Activated CD4-positive, alpha-beta memory T cell treated with anti-CD3 and anti-CD28 coated beads for 36 hours (primary cell): ENCODE measurements at regions not wholly inside any gene's neighbourhood (a gene's known extent, or its start where the extent isn't known, plus 50 kb on each side); places are given as distances from the start of the nearest gene placed in this dataset.
"Not testable (repeated sequence)": the region's sequence is repeated elsewhere in the genome, so short reads cannot be mapped to it uniquely, and the experiment has no call there.

Experiments used
- CTCF ChIA-PET: fragments of 350-600 bp; sonication (Branson Sonifier 250); formaldehyde crosslinking; loops from one replicate; lab custom pipeline; 2021; ENCODE audit warnings: antibody characterized with exemption, inconsistent platforms; lab: Charles Lee
- POLR2A ChIA-PET: fragments of 350-600 bp; sonication (Branson Sonifier 250); formaldehyde crosslinking; loops from one replicate; lab custom pipeline; 2021; ENCODE audit warnings: antibody characterized with exemption; lab: Charles Lee
- DNase-seq: peaks from one replicate; pipeline ENCODE4 v3.0.0-alpha.2; 2020
- H3K27ac Mint-ChIP-seq: one replicate; pipeline ENCODE4 v1.8.0; 2021; ENCODE audit warnings: mixed read lengths
- H3K27me3 Mint-ChIP-seq: one replicate; pipeline ENCODE4 v1.8.0; 2021; ENCODE audit warnings: mixed read lengths
- H3K36me3 Mint-ChIP-seq: one replicate; pipeline ENCODE4 v1.8.0; 2021; ENCODE audit warnings: mixed read lengths
- H3K4me1 Mint-ChIP-seq: one replicate; pipeline ENCODE4 v1.8.0; 2021; ENCODE audit warnings: low read depth, mixed read lengths
- H3K4me3 Mint-ChIP-seq: one replicate; pipeline ENCODE4 v1.8.0; 2021; ENCODE audit warnings: mild to moderate bottlenecking, mixed read lengths
- H3K9me3 Mint-ChIP-seq: one replicate; pipeline ENCODE4 v1.8.0; 2021; ENCODE audit warnings: mixed read lengths
- intact Hi-C: fragments of 100-400 bp; cut with micrococcal nuclease; formaldehyde crosslinking; loops from one replicate; pipeline ENCODE4 v1.15.1; 2023

GRCh38 chr2:181785691-181786344, 105.5 kb upstream of the NEUROD1 start:
- DNase-seq, result no peak
- peaks cover 18% of the 10 kb centered on the region for H3K27me3 Mint-ChIP-seq
- no peaks in the 10 kb centered on the region for H3K9me3 Mint-ChIP-seq
- no peak overlapping the region for H3K4me3 Mint-ChIP-seq
- ChIA-PET POLR2A (no interaction called here), CTCF (no interaction called here)
- H3K4me1 Mint-ChIP-seq, result peaks cover 9% of the 10 kb centered on the region
- H3K27ac Mint-ChIP-seq, result no peak overlapping the region
- intact Hi-C loops, result no loop called here
- no peaks in the 10 kb centered on the region for H3K36me3 Mint-ChIP-seq

DNA sequence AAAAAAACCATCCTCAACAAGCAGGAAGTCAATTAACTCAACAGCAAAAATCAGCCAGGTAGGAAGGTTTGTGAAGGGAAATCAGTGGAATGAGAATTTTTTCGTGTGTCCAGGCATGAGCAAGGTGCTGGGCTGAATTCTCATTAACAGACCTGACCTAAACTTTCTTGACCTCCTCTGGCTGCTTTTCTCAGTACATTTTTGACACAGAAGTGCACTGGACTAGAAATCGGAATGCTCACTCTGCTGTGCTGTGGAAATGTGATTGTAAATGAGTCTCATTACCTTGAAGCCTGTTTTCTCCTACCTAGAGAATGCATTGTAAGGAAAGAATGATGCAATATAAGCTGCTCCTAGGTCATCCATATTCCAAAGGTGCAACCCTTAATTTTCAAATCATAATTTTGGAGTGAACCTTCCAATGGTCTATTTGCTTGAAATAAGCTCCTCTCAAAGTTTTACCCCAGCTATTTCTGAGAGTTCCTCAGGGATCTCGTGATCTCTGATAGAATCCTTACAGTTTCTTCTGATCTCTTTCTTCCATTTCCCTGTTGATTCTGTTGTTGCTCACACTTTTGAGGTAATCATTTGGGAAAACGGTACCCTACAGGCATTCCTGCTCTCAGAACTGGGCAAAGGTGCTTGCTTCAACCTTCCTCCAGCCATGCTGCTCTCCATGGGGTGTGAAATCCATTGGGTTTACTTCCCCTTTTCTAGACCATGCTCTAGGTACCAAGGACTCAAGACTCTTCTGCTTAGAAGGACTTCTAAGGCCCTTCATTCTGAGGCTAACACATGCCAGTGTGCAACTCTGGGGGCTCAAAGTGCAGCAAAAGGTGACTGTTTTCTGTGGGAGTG, 104.9 kb upstream of the ITPRID2 start:
- ChIA-PET CTCF (no interaction called here), POLR2A (no interaction called here)
- Mint-ChIP-seq H3K4me3 (no peak overlapping the region), H3K4me1 (peaks cover 15% of the 10 kb centered on the region), H3K27ac (no peak overlapping the region), H3K27me3 (peaks cover 18% of the 10 kb centered on the region), H3K9me3 (no peaks in the 10 kb centered on the region), H3K36me3 (no peaks in the 10 kb centered on the region)
- DNase-seq, result no peak
- intact Hi-C loops, result no loop called here

GRCh38 chr2:181787310-181788048, 104.1 kb upstream of the ITPRID2 start:
- Mint-ChIP-seq H3K27me3 (peaks cover 18% of the 10 kb centered on the region), H3K36me3 (no peaks in the 10 kb centered on the region), H3K4me1 (peaks cover 19% of the 10 kb centered on the region), H3K27ac (no peak overlapping the region), H3K4me3 (no peak overlapping the region), H3K9me3 (no peaks in the 10 kb centered on the region)
- intact Hi-C loops, result no loop called here
- CTCF ChIA-PET, result no interaction called here
- no peak for DNase-seq
- POLR2A ChIA-PET, result no interaction called here

- H3K9me3 Mint-ChIP-seq, result peaks cover 6% of the 10 kb centered on the region
- no peak overlapping the region for H3K4me3 Mint-ChIP-seq
- peaks cover 16% of the 10 kb centered on the region for H3K27me3 Mint-ChIP-seq
- intact Hi-C loops, result no loop called here
- POLR2A ChIA-PET, result no interaction called here
- no peaks in the 10 kb centered on the region for H3K36me3 Mint-ChIP-seq
- H3K27ac Mint-ChIP-seq, result no peak overlapping the region
- no peak for DNase-seq
- CTCF ChIA-PET, result interaction anchor here (1.4 kb wide), 1 partner anchor 46 kb away, joined by 3 read pairs; no protein-coding TSS in a partner anchor
- H3K4me1 Mint-ChIP-seq, result peaks cover 19% of the 10 kb centered on the region
These were observed 102.5 kb upstream of the ITPRID2 start for GRCh38 chr2:181788897-181789555.

- Mint-ChIP-seq H3K27me3 (peaks cover 14% of the 10 kb centered on the region), H3K27ac (no peak overlapping the region), H3K4me3 (no peak overlapping the region), H3K9me3 (peaks cover 6% of the 10 kb centered on the region), H3K4me1 (peaks cover 19% of the 10 kb centered on the region), H3K36me3 (no peaks in the 10 kb centered on the region)
- intact Hi-C loops, result loop anchor here (2.0 to 5.0 kb wide), 4 partner anchors 157 to 683 kb away; no protein-coding TSS in a partner anchor
- no peak for DNase-seq
- ChIA-PET POLR2A (no interaction called here), CTCF (interaction anchor here (0.5 to 1.0 kb wide), 2 partner anchors 14 to 47 kb away, joined by 3 to 4 read pairs; no protein-coding TSS in a partner anchor)
These were observed 101.6 kb upstream of the ITPRID2 start for GRCh38 chr2:181789827-181790448.

DNA sequence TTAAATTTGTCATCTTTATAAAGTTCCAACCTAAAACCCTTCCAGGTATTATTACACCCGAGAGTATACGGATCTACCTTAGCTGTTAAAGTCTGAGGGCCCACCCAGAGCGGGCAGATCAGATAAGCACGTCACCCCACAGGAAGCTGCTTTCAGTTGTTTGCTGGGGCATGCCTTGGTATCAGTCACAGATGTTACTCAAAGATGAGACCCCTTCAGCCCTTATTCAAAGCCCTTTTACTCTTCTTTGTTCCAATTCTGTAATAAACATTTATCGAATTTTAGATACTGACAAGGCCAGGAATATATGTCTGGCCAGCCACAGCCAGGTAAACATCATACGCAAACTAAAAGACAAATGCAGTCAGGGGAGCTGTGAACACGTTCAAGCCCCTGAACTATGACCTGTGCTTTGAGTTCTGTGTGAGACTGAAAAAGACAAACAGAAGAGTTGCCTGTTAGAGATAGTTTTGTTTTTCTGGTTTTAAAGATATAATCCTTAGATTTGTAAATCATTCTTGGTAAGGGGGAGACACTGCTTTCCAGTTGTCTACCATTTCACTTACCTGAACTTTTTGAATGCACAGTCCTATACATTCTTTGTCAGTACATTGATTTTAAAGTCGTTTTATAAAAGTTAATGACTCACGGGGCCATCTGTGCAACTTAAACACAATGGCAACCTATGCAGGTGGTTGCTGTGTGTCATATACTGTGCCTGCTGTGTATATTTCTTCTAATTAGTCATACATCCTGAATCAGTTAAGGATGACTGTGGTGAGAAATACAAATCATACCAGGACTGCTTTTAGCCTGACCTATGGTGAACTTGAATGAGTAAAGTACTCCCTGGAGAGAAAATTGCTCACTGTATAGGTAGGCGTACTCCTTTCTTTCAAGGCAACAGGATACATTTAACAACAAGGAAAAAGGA, 100.5 kb upstream of the ITPRID2 start:
- H3K9me3 Mint-ChIP-seq, result peaks cover 6% of the 10 kb centered on the region
- POLR2A ChIA-PET, result no interaction called here
- no peak overlapping the region for H3K4me3 Mint-ChIP-seq
- CTCF ChIA-PET, result interaction anchor here (1.0 kb wide), 1 partner anchor 48 kb away, joined by 3 read pairs; no protein-coding TSS in a partner anchor
- H3K4me1 Mint-ChIP-seq, result peaks cover 19% of the 10 kb centered on the region
- peaks cover 12% of the 10 kb centered on the region for H3K27me3 Mint-ChIP-seq
- peak overlapping the region; percentile 46 for H3K27ac Mint-ChIP-seq
- DNase-seq, result peak; percentile 52
- intact Hi-C loops, result loop anchor here (1.0 to 5.0 kb wide), 7 partner anchors 101 to 684 kb away; no protein-coding TSS in a partner anchor
- no peaks in the 10 kb centered on the region for H3K36me3 Mint-ChIP-seq

DNA sequence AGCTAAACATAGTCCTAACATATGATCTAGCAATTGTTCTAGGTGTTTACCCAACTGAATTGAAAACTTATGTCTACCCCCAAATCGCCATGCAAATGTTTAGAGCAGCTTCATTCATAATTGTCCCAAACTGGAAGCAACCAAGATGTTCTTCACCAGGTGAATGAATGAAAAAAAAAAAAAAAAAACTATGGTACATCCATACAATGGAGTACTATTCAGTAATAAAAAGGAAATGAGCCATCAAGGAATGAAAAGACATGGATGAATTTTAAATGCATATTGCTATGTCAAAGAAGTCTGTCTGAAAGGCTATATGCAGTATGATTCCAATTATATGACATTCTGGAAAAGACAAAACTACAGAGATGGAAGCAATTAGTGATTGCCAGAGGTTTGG, 98.6 kb upstream of the ITPRID2 start:
- POLR2A ChIA-PET, result no interaction called here
- H3K27me3 Mint-ChIP-seq, result peaks cover 8% of the 10 kb centered on the region

GRCh38 chr2:181798022-181798421, 93.5 kb upstream of the ITPRID2 start:
- H3K4me1 Mint-ChIP-seq, result peaks cover 2% of the 10 kb centered on the region
- no peak overlapping the region for H3K4me3 Mint-ChIP-seq
- H3K9me3 Mint-ChIP-seq, result peaks cover 1% of the 10 kb centered on the region
- no peak for DNase-seq
- ChIA-PET CTCF (interaction anchor here (1.2 kb wide), 1 partner anchor 83 kb away, joined by 5 read pairs; no protein-coding TSS in a partner anchor), POLR2A (no interaction called here)
- no peak overlapping the region for H3K27ac Mint-ChIP-seq
- peaks cover 9% of the 10 kb centered on the region for H3K27me3 Mint-ChIP-seq
- intact Hi-C loops, result no loop called here
- no peaks in the 10 kb centered on the region for H3K36me3 Mint-ChIP-seq

More for the DNA sequence above, 98.6 kb upstream of the ITPRID2 start:
- Mint-ChIP-seq H3K4me3 (no peak overlapping the region), H3K9me3 (peaks cover 6% of the 10 kb centered on the region), H3K4me1 (peaks cover 21% of the 10 kb centered on the region), H3K27ac (no peak overlapping the region), H3K36me3 (no peaks in the 10 kb centered on the region)
- CTCF ChIA-PET, result no interaction called here
- DNase-seq, result no peak
- intact Hi-C loops, result loop anchor here (5.0 kb wide), 1 partner anchor 321 kb away; no protein-coding TSS in a partner anchor

DNA sequence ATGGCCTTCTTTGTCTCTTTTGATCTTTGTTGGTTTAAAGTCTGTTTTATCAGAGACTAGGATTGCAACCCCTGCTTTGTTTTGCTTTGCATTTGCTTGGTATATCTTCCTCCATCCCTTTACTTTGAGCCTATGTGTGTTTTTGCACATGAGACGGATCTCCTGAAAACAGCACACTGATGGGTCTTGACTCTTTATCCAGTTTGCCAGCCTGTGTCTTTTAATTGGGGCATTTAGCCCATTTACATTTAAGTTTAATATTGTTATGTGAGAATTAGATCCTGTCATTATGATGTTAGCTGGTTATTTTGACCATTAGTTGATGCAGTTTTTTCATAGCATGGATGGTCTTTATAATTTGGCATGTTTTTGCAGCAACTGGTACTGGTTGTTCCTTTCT, 89.2 kb upstream of the ITPRID2 start:
- H3K27me3 Mint-ChIP-seq, result peaks cover 16% of the 10 kb centered on the region
- H3K4me3 Mint-ChIP-seq, H3K4me1 Mint-ChIP-seq, POLR2A ChIA-PET, H3K27ac Mint-ChIP-seq, intact Hi-C loops, DNase-seq, H3K36me3 Mint-ChIP-seq, CTCF ChIA-PET, H3K9me3 Mint-ChIP-seq: not testable (repeated sequence)

DNA sequence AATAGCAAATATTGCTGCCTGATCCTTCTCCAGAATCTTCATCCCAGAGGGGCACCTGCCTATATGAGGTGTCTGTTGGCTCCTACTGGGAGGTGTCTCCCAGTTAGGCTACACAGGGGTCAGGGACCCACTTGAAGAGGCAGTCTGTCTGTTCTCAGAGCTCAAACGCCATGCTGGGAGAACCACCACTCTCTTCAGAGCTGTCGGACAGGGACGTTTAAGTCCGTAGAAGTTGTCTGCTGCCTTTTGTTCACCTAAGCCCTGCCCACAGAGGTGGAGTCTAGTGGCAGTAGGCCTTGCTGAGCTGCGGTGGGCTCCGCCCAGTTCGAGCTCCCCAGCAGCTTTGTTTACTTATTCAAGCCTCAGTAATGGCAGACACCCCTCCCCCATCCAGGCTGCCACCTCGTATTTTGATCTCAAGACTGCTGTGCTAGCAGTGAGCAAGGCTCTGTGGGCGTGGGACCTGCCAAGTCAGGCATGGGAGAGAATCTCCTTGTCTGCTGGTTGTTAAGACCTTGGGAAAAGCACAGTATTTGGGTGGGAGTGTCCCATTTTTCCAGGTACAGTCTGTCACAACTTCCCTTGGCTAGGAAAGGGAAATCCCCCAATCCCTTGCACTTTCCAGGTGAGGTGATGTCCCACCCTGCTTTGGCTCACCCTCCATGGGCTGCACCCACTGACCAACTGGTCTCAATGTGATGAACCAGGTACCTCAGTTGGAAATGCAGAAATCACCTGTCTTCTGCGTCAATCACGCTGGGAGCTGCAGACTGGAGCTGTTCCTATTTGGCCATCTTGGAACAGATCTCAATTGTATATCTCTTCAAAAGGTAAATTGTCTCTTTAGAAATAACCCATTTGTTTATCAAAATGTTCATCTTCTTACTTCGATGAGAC, 87.4 kb upstream of the ITPRID2 start:
- H3K36me3 Mint-ChIP-seq, POLR2A ChIA-PET, H3K27ac Mint-ChIP-seq, H3K4me3 Mint-ChIP-seq, DNase-seq, CTCF ChIA-PET, intact Hi-C loops, H3K4me1 Mint-ChIP-seq, H3K9me3 Mint-ChIP-seq: not testable (repeated sequence)
- peaks cover 16% of the 10 kb centered on the region for H3K27me3 Mint-ChIP-seq
